Kidney (tissue), 13 donors: ENCODE measurements at regions not wholly inside any gene's neighbourhood (a gene's known extent, or its start where the extent isn't known, plus 50 kb on each side); places are given as distances from the start of the nearest gene placed in this dataset.
"Not testable (repeated sequence)": the region's sequence is repeated elsewhere in the genome, so short reads cannot be mapped to it uniquely, and the experiment has no call there.

ENCODE experiments used
- DNase-seq, 5 donors: peaks; one replicate each; pipeline ENCODE4 v3.0.0-alpha.2; 2013 to 2020
- FAIRE-seq: peaks from 2 replicates; lab custom pipeline; 2012; peaks lifted over from hg19 to GRCh38; lab: Jason Lieb, UNC
- H3K27ac ChIP-seq, 2 donors: one replicate each; pipeline ENCODE4 v1.7.0; 2013; ENCODE audit warnings: low read depth in 2 of 2, low read length in 2 of 2, inconsistent platforms in 1 of 2
- H3K27me3 ChIP-seq: one replicate; pipeline ENCODE4 v1.7.1; 2013; ENCODE audit warnings: low read length, inconsistent platforms; ENCODE audit not compliant: control insufficient read depth, insufficient read depth
- H3K36me3 ChIP-seq, 3 donors: one replicate each; pipeline versions ENCODE4 v1.7.0 to v1.7.1; 2013; ENCODE audit warnings: low read length in 3 of 3, control low read depth in 1 of 3, inconsistent platforms in 1 of 3; ENCODE audit not compliant: insufficient read depth in 3 of 3, control insufficient read depth in 2 of 3
- H3K4me1 ChIP-seq, 3 donors: one replicate each; pipeline versions ENCODE4 v1.7.0 to v1.7.1; 2013; ENCODE audit warnings: low read length in 3 of 3, inconsistent platforms in 1 of 3, low read depth in 1 of 3; ENCODE audit not compliant: control insufficient read depth in 2 of 3, insufficient read depth in 2 of 3
- H3K4me3 ChIP-seq, 3 donors: one replicate each; pipeline versions ENCODE4 v1.7.0 to v1.8.1; 2013; ENCODE audit warnings: low read length in 3 of 3, control low read depth in 1 of 3, inconsistent platforms in 1 of 3
- H3K9ac ChIP-seq, 3 donors: one replicate each; pipeline versions ENCODE4 v1.7.0 to v1.7.1; 2013; ENCODE audit warnings: low read length in 3 of 3, control low read depth in 1 of 3, inconsistent platforms in 1 of 3
- H3K9me3 ChIP-seq, 3 donors: one replicate each; pipeline versions ENCODE4 v1.7.0 to v1.7.1; 2013; ENCODE audit warnings: low read length in 3 of 3, control low read depth in 1 of 3, inconsistent platforms in 1 of 3; ENCODE audit not compliant: control insufficient read depth in 2 of 3, insufficient read depth in 1 of 3
- intact Hi-C: fragments of 100-400 bp; cut with DNase I; formaldehyde crosslinking; loops from one replicate; pipeline ENCODE4 v1.11.1; 2022
- TF ChIP-seq, protein P1 (sequence below): IDR thresholded peaks from 3 replicates; pipeline ENCODE4 v1.5.1; 2012; ENCODE audit warnings: mild to moderate bottlenecking, moderate library complexity, borderline replicate concordance; ENCODE audit not compliant: insufficient read depth; ENCODE audit errors: extremely low read depth
- donor health status: control.
- donor health status: control.
- donor health status: control.
- donor health status: control.
- donor health status: control.
- donor health status: DM: yes; HTN: yes; CAD: no.
- donor health status: Normal renal cell carcinoma (clear cell type).

DNA sequence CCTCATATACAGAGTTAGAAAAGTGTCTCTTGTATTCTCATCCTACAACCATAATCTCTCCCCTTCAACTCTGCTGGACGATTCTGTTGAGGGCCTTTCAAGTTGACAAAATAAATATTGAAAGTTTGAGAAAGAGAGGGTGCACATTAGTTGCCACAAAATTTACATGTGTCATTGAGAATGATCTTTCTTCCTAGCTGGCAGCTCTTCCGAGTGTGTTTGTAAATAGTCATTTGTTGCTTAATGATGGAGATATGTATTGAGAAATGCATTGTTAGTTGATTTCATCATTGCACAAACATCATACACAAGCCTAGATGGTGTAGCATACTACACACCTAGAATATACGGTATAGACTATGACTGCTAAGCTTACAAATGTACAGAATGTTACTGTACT, 632.8 kb upstream of the AMOT start:
- TF ChIP-seq, protein P1, sequence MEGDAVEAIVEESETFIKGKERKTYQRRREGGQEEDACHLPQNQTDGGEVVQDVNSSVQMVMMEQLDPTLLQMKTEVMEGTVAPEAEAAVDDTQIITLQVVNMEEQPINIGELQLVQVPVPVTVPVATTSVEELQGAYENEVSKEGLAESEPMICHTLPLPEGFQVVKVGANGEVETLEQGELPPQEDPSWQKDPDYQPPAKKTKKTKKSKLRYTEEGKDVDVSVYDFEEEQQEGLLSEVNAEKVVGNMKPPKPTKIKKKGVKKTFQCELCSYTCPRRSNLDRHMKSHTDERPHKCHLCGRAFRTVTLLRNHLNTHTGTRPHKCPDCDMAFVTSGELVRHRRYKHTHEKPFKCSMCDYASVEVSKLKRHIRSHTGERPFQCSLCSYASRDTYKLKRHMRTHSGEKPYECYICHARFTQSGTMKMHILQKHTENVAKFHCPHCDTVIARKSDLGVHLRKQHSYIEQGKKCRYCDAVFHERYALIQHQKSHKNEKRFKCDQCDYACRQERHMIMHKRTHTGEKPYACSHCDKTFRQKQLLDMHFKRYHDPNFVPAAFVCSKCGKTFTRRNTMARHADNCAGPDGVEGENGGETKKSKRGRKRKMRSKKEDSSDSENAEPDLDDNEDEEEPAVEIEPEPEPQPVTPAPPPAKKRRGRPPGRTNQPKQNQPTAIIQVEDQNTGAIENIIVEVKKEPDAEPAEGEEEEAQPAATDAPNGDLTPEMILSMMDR, result no peak
- no peak overlapping the region for H3K4me3 ChIP-seq
- no peaks in the 10 kb centered on the region for H3K36me3 ChIP-seq
- H3K27me3 ChIP-seq, result no peaks in the 10 kb centered on the region
- intact Hi-C loops, result no loop called here
- H3K27ac ChIP-seq, result no peak overlapping the region
- DNase-seq (no peak), FAIRE-seq (no peak)
- H3K9me3 ChIP-seq, result no peaks in the 10 kb centered on the region
- no peak overlapping the region for H3K9ac ChIP-seq
- H3K4me1 ChIP-seq, result no peaks in the 10 kb centered on the region

DNA sequence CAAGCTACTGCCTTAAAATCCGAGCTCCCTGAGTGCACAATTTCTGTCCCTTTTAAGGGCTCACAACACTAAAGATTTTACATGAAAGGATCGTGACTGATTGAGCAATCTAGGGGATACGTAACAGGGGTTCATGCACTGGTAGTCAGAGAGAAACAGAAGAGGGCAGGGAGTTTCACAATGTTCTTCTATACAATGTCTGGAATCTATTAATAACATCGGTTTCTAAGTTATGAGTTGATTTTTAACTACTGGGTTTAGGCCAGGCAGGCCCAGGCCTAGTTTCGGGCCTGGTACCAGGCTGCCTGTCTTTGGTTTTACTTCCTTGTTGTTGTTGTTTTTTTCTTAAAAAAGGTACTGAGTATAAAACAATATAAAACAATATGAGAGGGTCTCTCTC, 632.4 kb upstream of the AMOT start:
- intact Hi-C loops, FAIRE-seq, H3K4me1 ChIP-seq, H3K36me3 ChIP-seq, H3K27ac ChIP-seq, DNase-seq, H3K27me3 ChIP-seq, H3K9ac ChIP-seq, H3K4me3 ChIP-seq, H3K9me3 ChIP-seq: not testable (repeated sequence)

DNA sequence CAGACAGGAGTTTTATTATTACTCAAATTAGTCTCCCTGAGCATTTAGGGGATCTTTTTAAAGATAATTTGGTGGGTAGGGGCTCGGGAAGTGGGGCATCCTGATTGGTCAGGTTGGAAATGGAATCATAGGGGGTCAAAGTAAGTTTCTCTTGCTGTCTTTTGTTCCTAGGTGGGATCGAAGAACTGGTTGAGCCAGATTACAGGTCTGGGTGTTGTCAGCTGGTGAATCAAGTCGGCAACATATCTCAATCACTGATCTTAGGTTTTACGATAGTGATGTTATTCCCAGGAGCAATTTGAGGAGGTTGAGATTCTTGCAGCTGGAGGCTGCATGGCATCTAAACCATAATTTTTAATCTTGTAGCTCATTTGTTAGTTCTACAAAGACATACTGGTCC, 629.5 kb upstream of the AMOT start:
- no peaks in the 10 kb centered on the region for H3K36me3 ChIP-seq
- TF ChIP-seq, protein P1, result no peak
- FAIRE-seq, result no peak
- H3K27ac ChIP-seq, result no peak overlapping the region
- DNase-seq, result no peak
- no peaks in the 10 kb centered on the region for H3K9me3 ChIP-seq
- H3K4me1 ChIP-seq, result no peaks in the 10 kb centered on the region
- intact Hi-C loops, result no loop called here
- H3K27me3 ChIP-seq, result no peaks in the 10 kb centered on the region
- no peak overlapping the region for H3K9ac ChIP-seq
- no peak overlapping the region for H3K4me3 ChIP-seq

DNA sequence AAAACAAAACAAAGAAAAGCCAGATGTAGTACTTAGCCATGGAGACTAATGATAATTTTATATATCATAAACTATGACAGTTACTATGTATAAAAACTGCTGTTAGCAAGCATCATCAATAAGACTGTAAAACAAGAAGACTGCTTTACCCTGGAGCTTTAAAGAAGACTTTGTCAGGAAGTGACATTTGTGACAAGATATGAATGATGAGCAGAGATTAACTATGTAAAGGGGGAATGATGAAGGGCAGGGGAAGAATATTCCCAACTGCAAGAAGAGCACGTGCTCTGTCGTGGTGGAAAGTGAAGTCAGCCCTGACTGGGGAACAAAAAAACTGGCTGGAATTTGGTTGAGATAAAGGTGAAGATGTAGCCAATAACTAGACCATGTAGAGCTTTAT, 617.1 kb upstream of the AMOT start:
- Histone ChIP-seq H3K27ac (no peak overlapping the region), H3K27me3 (no peaks in the 10 kb centered on the region), H3K4me3 (no peak overlapping the region), H3K4me1 (no peaks in the 10 kb centered on the region), H3K9me3 (no peaks in the 10 kb centered on the region), H3K36me3 (no peaks in the 10 kb centered on the region), H3K9ac (no peak overlapping the region)
- intact Hi-C loops, result no loop called here
- FAIRE-seq, result no peak
- no peak for DNase-seq
- TF ChIP-seq, protein P1, result no peak
